ENCODE measurements at regions not wholly inside any gene's neighbourhood (a gene's known extent, or its start where the extent isn't known, plus 50 kb on each side); places are given as distances from the start of the nearest gene placed in this dataset.
"Not testable (repeated sequence)": the region's sequence is repeated elsewhere in the genome, so short reads cannot be mapped to it uniquely, and the experiment has no call there.

- DNase-seq, result no peak
These were observed 994.6 kb downstream of the TSN start for GRCh38 chr2:122750095-122750494.

- no peak for DNase-seq
These were observed 995.4 kb downstream of the TSN start for GRCh38 chr2:122750808-122751207.

- no peak for DNase-seq
These were observed 997.9 kb downstream of the TSN start for GRCh38 chr2:122753336-122753735.

- DNase-seq, result no peak
These were observed 999.1 kb downstream of the TSN start for GRCh38 chr2:122754561-122754960.

GRCh38 chr2:122755281-122755780 lies 999.9 kb downstream of the TSN start:
- DNase-seq, result no peak

GRCh38 chr2:122758967-122759366 lies 1003.5 kb downstream of the TSN start:
- DNase-seq, result no peak

GRCh38 chr2:122764014-122764413 lies 1008.6 kb downstream of the TSN start:
- DNase-seq, result no peak

GRCh38 chr2:122780251-122780650 lies 1024.8 kb downstream of the TSN start:
- no peak for DNase-seq

GRCh38 chr2:122794100-122794499 lies 1038.6 kb downstream of the TSN start:
- DNase-seq, result no peak

- DNase-seq, result no peak
These were observed 1040.3 kb downstream of the TSN start for GRCh38 chr2:122795763-122796162.

GRCh38 chr2:122799391-122799790 lies 1043.9 kb downstream of the TSN start:
- no peak for DNase-seq

- DNase-seq, result no peak
These were observed 1045.3 kb downstream of the TSN start for GRCh38 chr2:122800781-122801180.

- DNase-seq, result no peak
These were observed 1049.0 kb downstream of the TSN start for GRCh38 chr2:122804494-122804893.

GRCh38 chr2:122805346-122805745 lies 1049.9 kb downstream of the TSN start:
- DNase-seq, result no peak

GRCh38 chr2:122808286-122808969 lies 1053.0 kb downstream of the TSN start:
- no peak for DNase-seq

GRCh38 chr2:122812214-122812613 lies 1056.8 kb downstream of the TSN start:
- not testable (repeated sequence) for DNase-seq

- no peak for DNase-seq
These were observed 1059.7 kb downstream of the TSN start for GRCh38 chr2:122815120-122815519.

GRCh38 chr2:122816803-122817202 lies 1061.4 kb downstream of the TSN start:
- no peak for DNase-seq

GRCh38 chr2:122822319-122822718 lies 1066.9 kb downstream of the TSN start:
- no peak for DNase-seq

- DNase-seq, result no peak
These were observed 1074.7 kb downstream of the TSN start for GRCh38 chr2:122830157-122830556.

- DNase-seq, result peak in 1 of 2 experiments; percentile 1
These were observed 1076.2 kb downstream of the TSN start for GRCh38 chr2:122831649-122832048.

GRCh38 chr2:122843503-122843902 lies 1088.1 kb downstream of the TSN start:
- no peak for DNase-seq

- DNase-seq, result no peak
These were observed 1095.7 kb downstream of the TSN start for GRCh38 chr2:122851161-122851560.

GRCh38 chr2:122851972-122852531 lies 1096.6 kb downstream of the TSN start:
- no peak for DNase-seq

GRCh38 chr2:122856696-122857095 lies 1101.2 kb downstream of the TSN start:
- DNase-seq, result no peak

All from NCI-H187 (cell line).